Vagina (tissue), 2 donors: ENCODE measurements at regions not wholly inside any gene's neighbourhood (a gene's known extent, or its start where the extent isn't known, plus 50 kb on each side); places are given as distances from the start of the nearest gene placed in this dataset.
"Not testable (repeated sequence)": the region's sequence is repeated elsewhere in the genome, so short reads cannot be mapped to it uniquely, and the experiment has no call there.

Source experiments
- DNase-seq, 2 donors: peaks; one replicate each; pipeline ENCODE4 v3.0.0-alpha.2; 2017; ENCODE audit errors: extremely low spot score in 2 of 2
- H3K27ac ChIP-seq: fragments of 200-600 bp; sonication (generic); one replicate; pipeline ENCODE4 v1.5.1; 2019
- H3K27me3 ChIP-seq: fragments of 200-600 bp; sonication (generic); one replicate; pipeline ENCODE4 v1.5.1; 2019
- H3K36me3 ChIP-seq, 2 donors: fragments of 200-600 bp; sonication (generic); one replicate each; pipeline ENCODE4 v1.5.1; 2017 to 2019
- H3K4me1 ChIP-seq: fragments of 200-600 bp; sonication (generic); one replicate; pipeline ENCODE4 v1.5.1; 2019
- H3K4me3 ChIP-seq, 2 donors: fragments of 200-600 bp; sonication (generic); 1 replicate in 1 of 2; 2 replicates in 1 of 2; pipeline ENCODE4 v1.5.1; 2016 to 2019
- H3K9me3 ChIP-seq: fragments of 200-600 bp; sonication (generic); one replicate; pipeline ENCODE4 v1.5.1; 2019
- POLR2A ChIP-seq, 2 donors: fragments of 450-650 bp; IDR thresholded peaks; one replicate each; pipeline ENCODE4 v1.6.1; 2017; ENCODE audit warnings: antibody characterized with exemption in 2 of 2, mild to moderate bottlenecking in 2 of 2, moderate library complexity in 2 of 2
- POLR2AphosphoS5 ChIP-seq, 2 donors: sonication (generic); formaldehyde crosslinking; IDR thresholded peaks; one replicate each; pipeline ENCODE4 v1.9.0; 2017; ENCODE audit warnings: antibody characterized with exemption in 2 of 2, mild to moderate bottlenecking in 2 of 2, low read depth in 1 of 2; ENCODE audit not compliant: insufficient read depth in 1 of 2
- intact Hi-C: fragments of 100-400 bp; cut with DNase I; formaldehyde crosslinking; loops from one replicate; pipeline ENCODE4 v1.15.1; 2023
- TF ChIP-seq, protein P1 (sequence below), 3 experiments: fragments of 450-650 bp in 2 of 3; fragments of 200-600 bp in 1 of 3; sonication (generic) in 1 of 3; IDR thresholded peaks; one replicate each; pipeline ENCODE4 v1.5.1; 2017 to 2019; ENCODE audit warnings: antibody characterized with exemption in 3 of 3, mild to moderate bottlenecking in 2 of 3, moderate library complexity in 2 of 3

DNA sequence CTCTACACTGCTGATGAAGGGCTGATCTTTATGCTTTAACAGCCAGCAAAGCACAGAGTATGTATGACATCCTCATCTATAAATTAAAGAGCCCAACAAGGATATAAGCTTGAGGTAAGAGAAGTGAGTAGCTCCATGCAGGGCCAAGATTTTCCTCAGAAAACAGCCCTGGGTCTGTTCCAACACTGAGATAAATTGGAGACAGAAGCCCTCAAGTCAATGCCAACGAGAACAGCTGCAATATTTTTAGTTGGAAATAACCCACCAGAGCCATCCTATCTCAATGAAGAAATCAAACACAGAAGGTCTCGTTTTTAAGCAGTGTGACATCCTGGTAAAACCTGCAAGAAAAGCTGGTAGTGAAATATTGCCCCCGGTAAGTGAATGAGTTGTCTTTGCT is 297.0 kb upstream of the AUTS2 start:
- intact Hi-C loops, result no loop called here
- no peaks in the 10 kb centered on the region for H3K27me3 ChIP-seq
- DNase-seq, result no peak
- H3K4me1 ChIP-seq, result no peaks in the 10 kb centered on the region
- no peaks in the 10 kb centered on the region for H3K9me3 ChIP-seq
- TF ChIP-seq POLR2AphosphoS5 (IDR thresholded peaks at IDR 0.05; ENCODE audit: insufficient read depth in 1 of 2, low read depth in 1 of 2), result no peak
- TF ChIP-seq, protein P1, sequence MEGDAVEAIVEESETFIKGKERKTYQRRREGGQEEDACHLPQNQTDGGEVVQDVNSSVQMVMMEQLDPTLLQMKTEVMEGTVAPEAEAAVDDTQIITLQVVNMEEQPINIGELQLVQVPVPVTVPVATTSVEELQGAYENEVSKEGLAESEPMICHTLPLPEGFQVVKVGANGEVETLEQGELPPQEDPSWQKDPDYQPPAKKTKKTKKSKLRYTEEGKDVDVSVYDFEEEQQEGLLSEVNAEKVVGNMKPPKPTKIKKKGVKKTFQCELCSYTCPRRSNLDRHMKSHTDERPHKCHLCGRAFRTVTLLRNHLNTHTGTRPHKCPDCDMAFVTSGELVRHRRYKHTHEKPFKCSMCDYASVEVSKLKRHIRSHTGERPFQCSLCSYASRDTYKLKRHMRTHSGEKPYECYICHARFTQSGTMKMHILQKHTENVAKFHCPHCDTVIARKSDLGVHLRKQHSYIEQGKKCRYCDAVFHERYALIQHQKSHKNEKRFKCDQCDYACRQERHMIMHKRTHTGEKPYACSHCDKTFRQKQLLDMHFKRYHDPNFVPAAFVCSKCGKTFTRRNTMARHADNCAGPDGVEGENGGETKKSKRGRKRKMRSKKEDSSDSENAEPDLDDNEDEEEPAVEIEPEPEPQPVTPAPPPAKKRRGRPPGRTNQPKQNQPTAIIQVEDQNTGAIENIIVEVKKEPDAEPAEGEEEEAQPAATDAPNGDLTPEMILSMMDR (IDR thresholded peaks at IDR 0.05), result no peak
- no peak for TF ChIP-seq POLR2A (IDR thresholded peaks at IDR 0.05)
- H3K4me3 ChIP-seq, result no peak overlapping the region
- no peaks in the 10 kb centered on the region for H3K36me3 ChIP-seq
- no peak overlapping the region for H3K27ac ChIP-seq

DNA sequence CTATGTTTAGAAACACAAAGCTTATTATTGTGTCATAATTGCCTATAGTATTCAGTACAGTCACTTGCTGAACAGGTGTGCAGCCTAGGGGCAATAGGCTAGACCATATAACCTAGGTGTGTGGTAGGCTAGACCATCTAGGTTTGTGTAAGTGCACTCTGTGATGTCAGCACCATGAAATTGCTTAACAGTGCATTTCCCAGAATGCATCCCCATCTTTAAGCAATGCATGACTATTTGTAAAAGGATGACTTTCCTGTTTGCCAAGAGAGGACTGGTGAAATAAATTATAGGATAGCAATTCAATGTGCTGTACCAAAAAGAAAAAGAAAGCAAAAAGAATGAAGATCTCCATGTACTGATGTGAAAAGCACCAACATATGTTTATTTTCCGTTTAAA is 288.7 kb upstream of the AUTS2 start:
- Histone ChIP-seq H3K27me3 (no peaks in the 10 kb centered on the region), H3K27ac (no peak overlapping the region), H3K9me3 (no peaks in the 10 kb centered on the region), H3K4me3 (no peak overlapping the region), H3K36me3 (no peaks in the 10 kb centered on the region), H3K4me1 (no peaks in the 10 kb centered on the region)
- intact Hi-C loops, result no loop called here
- TF ChIP-seq POLR2A (IDR thresholded peaks at IDR 0.05), result no peak
- TF ChIP-seq, protein P1 (IDR thresholded peaks at IDR 0.05), result no peak
- TF ChIP-seq POLR2AphosphoS5 (IDR thresholded peaks at IDR 0.05; ENCODE audit: insufficient read depth in 1 of 2, low read depth in 1 of 2), result no peak
- DNase-seq, result no peak

DNA sequence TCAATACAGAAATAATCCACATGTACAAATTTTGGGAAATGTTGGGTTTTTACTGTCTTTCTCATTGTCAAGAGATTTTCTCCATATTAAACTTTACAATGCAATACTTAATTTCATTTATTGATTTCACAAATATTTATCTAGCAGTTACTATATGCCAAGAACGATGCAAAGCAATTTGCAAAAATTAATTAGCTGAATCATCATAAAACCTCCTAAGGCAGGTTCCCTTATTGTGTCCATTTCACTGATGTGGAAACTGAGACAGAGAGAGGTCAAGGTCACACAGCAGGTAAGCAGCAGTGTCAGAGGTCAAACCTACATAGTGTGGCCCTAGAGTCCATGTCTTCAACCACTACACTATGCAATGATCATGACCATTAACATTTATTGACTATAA is 286.8 kb upstream of the AUTS2 start:
- Histone ChIP-seq H3K27ac (no peak overlapping the region), H3K9me3 (no peaks in the 10 kb centered on the region), H3K4me3 (no peak overlapping the region), H3K36me3 (no peaks in the 10 kb centered on the region), H3K27me3 (no peaks in the 10 kb centered on the region), H3K4me1 (no peaks in the 10 kb centered on the region)
- DNase-seq, result no peak
- intact Hi-C loops, result no loop called here
- TF ChIP-seq POLR2AphosphoS5 (IDR thresholded peaks at IDR 0.05; ENCODE audit: insufficient read depth in 1 of 2, low read depth in 1 of 2) (no peak), POLR2A (IDR thresholded peaks at IDR 0.05) (no peak)
- TF ChIP-seq, protein P1 (IDR thresholded peaks at IDR 0.05), result no peak

DNA sequence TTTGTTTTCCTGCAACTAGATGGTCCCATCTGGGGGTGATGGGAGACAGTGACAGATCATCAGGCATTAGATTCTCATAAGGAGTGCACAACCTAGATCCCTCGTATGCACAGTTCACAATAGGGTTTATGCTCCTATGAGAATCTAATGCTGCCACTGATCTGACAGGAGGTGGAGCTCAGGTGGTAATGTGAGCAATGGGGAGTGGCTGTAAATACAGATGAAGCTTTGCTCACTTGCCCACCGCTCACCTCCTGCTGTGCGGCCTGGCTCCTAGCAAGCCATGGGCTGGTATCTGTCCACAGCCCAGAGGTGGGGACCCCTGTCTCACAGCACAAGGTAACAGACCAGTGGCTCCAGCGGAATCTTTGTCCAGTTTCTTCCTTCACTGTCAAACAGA is 284.4 kb upstream of the AUTS2 start:
- H3K4me1 ChIP-seq, H3K9me3 ChIP-seq, H3K36me3 ChIP-seq, H3K4me3 ChIP-seq, H3K27me3 ChIP-seq, DNase-seq, intact Hi-C loops, H3K27ac ChIP-seq: not testable (repeated sequence)

DNA sequence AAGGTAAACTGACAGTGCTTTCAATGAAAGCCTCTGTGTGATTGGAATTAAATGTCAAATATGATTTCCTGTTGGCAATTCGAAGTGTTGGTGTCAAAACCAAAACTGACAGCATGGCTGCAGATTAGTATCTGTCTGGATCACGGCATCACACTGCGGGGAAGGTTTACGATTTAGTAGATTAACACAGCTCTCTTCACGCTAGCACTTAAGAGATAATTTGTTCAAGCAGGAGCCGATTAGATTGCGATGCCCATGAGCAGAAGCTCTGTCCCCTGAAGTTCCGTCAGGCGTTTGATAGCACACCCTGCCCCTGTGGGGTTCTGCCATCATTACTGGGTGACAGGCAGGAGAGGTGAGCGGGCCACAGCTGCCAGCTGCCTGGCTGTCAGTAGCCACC is 279.5 kb upstream of the AUTS2 start:
- intact Hi-C loops, result no loop called here

More for the DNA sequence above, 279.5 kb upstream of the AUTS2 start:
- H3K9me3 ChIP-seq, result no peaks in the 10 kb centered on the region
- DNase-seq, result no peak
- H3K27ac ChIP-seq, result no peak overlapping the region
- H3K4me3 ChIP-seq, result no peak overlapping the region
- no peak for TF ChIP-seq POLR2AphosphoS5 (IDR thresholded peaks at IDR 0.05; ENCODE audit: insufficient read depth in 1 of 2, low read depth in 1 of 2)
- TF ChIP-seq, protein P1 (IDR thresholded peaks at IDR 0.05), result no peak
- TF ChIP-seq POLR2A (IDR thresholded peaks at IDR 0.05), result no peak
- H3K36me3 ChIP-seq, result no peaks in the 10 kb centered on the region
- no peaks in the 10 kb centered on the region for H3K27me3 ChIP-seq
- no peaks in the 10 kb centered on the region for H3K4me1 ChIP-seq
